ENCODE measurements at regions not wholly inside any gene's neighbourhood (a gene's known extent, or its start where the extent isn't known, plus 50 kb on each side); places are given as distances from the start of the nearest gene placed in this dataset.

DNA sequence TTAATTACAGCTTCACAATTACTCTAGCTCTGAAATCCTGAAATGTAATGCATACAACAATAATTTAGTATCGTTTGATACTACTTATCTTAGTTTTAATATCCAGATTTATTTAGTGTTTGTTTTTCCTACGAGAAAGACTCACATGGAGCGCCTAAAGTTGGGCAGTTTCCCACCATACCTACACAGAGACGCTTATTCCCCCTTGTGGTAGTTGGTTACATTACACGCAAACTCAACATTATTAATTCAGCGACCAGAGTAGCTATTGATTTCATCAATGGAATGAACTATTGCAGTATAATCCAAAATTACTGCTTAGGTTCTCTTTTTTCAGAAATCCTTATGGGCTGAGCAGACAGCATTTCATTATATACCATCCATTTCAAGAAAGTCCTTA lies 164.0 kb upstream of the REG3G start:
- H3K27me3 ChIP-seq (replicated peaks): no peaks in the 10 kb centered on the region
- DNase-seq: no peak
- no peak overlapping the region for H3K27ac ChIP-seq
- TF ChIP-seq, protein P1, sequence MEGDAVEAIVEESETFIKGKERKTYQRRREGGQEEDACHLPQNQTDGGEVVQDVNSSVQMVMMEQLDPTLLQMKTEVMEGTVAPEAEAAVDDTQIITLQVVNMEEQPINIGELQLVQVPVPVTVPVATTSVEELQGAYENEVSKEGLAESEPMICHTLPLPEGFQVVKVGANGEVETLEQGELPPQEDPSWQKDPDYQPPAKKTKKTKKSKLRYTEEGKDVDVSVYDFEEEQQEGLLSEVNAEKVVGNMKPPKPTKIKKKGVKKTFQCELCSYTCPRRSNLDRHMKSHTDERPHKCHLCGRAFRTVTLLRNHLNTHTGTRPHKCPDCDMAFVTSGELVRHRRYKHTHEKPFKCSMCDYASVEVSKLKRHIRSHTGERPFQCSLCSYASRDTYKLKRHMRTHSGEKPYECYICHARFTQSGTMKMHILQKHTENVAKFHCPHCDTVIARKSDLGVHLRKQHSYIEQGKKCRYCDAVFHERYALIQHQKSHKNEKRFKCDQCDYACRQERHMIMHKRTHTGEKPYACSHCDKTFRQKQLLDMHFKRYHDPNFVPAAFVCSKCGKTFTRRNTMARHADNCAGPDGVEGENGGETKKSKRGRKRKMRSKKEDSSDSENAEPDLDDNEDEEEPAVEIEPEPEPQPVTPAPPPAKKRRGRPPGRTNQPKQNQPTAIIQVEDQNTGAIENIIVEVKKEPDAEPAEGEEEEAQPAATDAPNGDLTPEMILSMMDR (IDR thresholded peaks at IDR 0.05; ENCODE audit: low read depth, low read length, missing control alignments): peak; percentile 27
- H3K36me3 ChIP-seq (replicated peaks): no peaks in the 10 kb centered on the region
- in situ Hi-C loops (cut with HindIII; ENCODE audit: low pct_ligation_motif_present, low sequenced_read_pairs): no loop called here
- no peak overlapping the region for H3K4me3 ChIP-seq (ENCODE audit: low read depth, low read length)

- no peak for DNase-seq
Observed at GRCh38 chr2:78864205-78864604, 161.3 kb upstream of the REG3G start.

DNA sequence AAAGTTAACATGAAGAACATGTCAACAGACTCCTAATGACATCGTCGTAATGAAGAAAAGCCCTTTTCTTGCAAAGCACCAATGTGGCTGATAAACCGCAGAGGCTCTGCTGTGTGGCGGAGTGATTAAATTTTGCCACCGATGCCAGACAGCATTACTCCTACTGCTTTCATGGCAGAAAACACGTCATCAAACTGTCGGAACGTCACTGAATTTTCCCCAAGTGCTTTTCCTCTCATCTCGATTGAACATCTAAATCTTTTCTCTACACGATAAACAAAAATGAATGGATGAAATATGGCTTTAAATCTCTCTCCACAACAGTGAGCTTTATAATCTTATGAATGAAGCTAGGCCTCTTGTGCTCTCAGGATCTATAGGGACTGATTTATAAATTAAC lies 159.8 kb upstream of the REG3G start:
- in situ Hi-C loops (cut with HindIII; ENCODE audit: low pct_ligation_motif_present, low sequenced_read_pairs): no loop called here
- Histone ChIP-seq H3K27ac (no peak overlapping the region), H3K36me3 (replicated peaks) (no peaks in the 10 kb centered on the region), H3K27me3 (replicated peaks) (no peaks in the 10 kb centered on the region), H3K4me3 (ENCODE audit: low read depth, low read length) (no peak overlapping the region)
- DNase-seq: no peak
- TF ChIP-seq, protein P1 (IDR thresholded peaks at IDR 0.05; ENCODE audit: low read depth, low read length, missing control alignments): no peak

More at GRCh38 chr2:78864205-78864604, 161.3 kb upstream of the REG3G start:
- TF ChIP-seq, protein P1 (IDR thresholded peaks at IDR 0.05; ENCODE audit: low read depth, low read length, missing control alignments): no peak
- H3K36me3 ChIP-seq (replicated peaks): no peaks in the 10 kb centered on the region
- no peak overlapping the region for H3K27ac ChIP-seq
- H3K4me3 ChIP-seq (ENCODE audit: low read depth, low read length): no peak overlapping the region
- in situ Hi-C loops (cut with HindIII; ENCODE audit: low pct_ligation_motif_present, low sequenced_read_pairs): no loop called here
- no peaks in the 10 kb centered on the region for H3K27me3 ChIP-seq (replicated peaks)

DNA sequence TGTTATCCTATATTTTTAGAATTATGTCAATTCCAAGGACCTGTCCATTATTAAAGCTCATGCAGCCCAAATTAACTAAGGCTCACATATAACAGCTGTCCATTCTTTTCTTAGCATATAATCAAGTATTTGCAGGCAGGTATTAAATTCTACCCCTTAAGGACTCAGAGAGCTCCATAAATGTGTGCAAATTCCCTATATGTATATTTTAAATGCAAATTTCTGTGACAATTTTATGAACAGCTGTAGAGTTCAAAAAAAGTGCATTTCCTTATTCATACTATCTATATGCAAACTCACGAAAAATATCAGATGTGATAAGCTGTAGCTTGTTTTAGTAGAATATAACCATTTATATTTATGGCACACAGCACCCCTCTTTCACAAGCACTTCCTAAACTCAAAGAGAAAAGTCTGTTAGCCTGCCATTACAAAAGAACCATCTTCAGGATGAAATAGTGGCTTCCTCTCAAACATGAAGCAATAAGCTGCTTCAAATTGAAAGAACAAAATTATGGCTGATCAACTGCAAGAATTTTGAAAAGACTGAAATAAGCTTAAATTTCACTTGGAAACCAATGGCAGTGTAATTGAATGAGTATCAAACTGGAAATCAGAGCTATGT lies 155.0 kb upstream of the REG3G start:
- TF ChIP-seq, protein P1 (IDR thresholded peaks at IDR 0.05; ENCODE audit: low read depth, low read length, missing control alignments): no peak
- Histone ChIP-seq H3K27ac (no peak overlapping the region), H3K36me3 (replicated peaks) (no peaks in the 10 kb centered on the region), H3K4me3 (ENCODE audit: low read depth, low read length) (no peak overlapping the region), H3K27me3 (replicated peaks) (no peaks in the 10 kb centered on the region)
- no peak for DNase-seq
- in situ Hi-C loops (cut with HindIII; ENCODE audit: low pct_ligation_motif_present, low sequenced_read_pairs): no loop called here

DNA sequence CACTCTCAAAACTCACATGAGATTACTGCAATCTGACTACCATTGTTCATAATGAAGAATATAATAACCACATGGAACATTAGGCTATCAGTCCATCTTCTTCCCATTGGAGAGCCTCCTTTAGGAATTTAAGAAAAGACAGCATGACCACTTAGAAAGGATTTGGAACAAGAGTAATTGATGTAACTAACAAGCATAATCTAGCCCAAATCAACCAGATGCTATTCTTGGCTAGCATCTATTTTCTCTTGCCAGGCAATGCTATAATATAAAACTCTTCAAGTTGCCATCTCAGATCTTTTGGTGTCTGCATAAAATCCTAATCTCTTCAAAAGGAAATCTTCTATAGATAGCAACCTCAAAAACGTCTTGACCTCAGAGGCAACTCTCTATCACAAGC lies 152.0 kb upstream of the REG3G start:
- TF ChIP-seq, protein P1 (IDR thresholded peaks at IDR 0.05; ENCODE audit: low read depth, low read length, missing control alignments): no peak
- no peaks in the 10 kb centered on the region for H3K27me3 ChIP-seq (replicated peaks)
- DNase-seq: no peak
- no peaks in the 10 kb centered on the region for H3K36me3 ChIP-seq (replicated peaks)
- in situ Hi-C loops (cut with HindIII; ENCODE audit: low pct_ligation_motif_present, low sequenced_read_pairs): no loop called here
- H3K27ac ChIP-seq: no peak overlapping the region
- H3K4me3 ChIP-seq (ENCODE audit: low read depth, low read length): no peak overlapping the region

DNA sequence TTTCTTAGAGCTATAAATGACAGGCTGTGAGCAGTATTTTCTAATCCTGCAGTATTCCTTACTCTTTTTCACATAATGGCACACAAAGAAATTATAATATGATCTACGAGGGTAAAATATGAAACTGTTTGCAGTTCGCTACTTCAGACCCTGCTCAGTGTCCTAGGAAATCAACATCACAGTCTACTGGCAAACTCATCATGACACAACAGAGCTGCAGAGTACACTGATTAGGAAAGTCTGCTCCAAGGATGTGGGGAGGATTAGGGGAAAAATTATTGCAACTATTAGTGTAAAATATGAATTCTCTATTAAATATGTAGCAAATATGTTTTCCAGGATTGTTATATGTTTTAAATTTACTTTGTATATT lies 149.2 kb upstream of the REG3G start:
- Histone ChIP-seq H3K4me3 (ENCODE audit: low read depth, low read length) (no peak overlapping the region), H3K36me3 (replicated peaks) (no peaks in the 10 kb centered on the region), H3K27me3 (replicated peaks) (no peaks in the 10 kb centered on the region), H3K27ac (no peak overlapping the region)
- in situ Hi-C loops (cut with HindIII; ENCODE audit: low pct_ligation_motif_present, low sequenced_read_pairs): no loop called here
- TF ChIP-seq, protein P1 (IDR thresholded peaks at IDR 0.05; ENCODE audit: low read depth, low read length, missing control alignments): no peak
- DNase-seq: no peak

Data from brain microvascular endothelial cell (primary cell).